ENCODE measurements at regions not wholly inside any gene's neighbourhood (a gene's known extent, or its start where the extent isn't known, plus 50 kb on each side); places are given as distances from the start of the nearest gene placed in this dataset.

- H2AFZ ChIP-seq (ENCODE audit: low read length), result no peak overlapping the region
- no peak for DNase-seq
- H3K36me3 ChIP-seq (replicated peaks; ENCODE audit: insufficient read depth, low read length), result no peaks in the 10 kb centered on the region
- no peak overlapping the region for H3K4me2 ChIP-seq (ENCODE audit: low read depth, low read length)
- no peaks in the 10 kb centered on the region for H3K79me2 ChIP-seq (ENCODE audit: low read length)
- no peaks in the 10 kb centered on the region for H3K9me2 ChIP-seq (replicated peaks; ENCODE audit: insufficient read depth, low read length)
- no peak overlapping the region for H3K27ac ChIP-seq (ENCODE audit: low read length)
- no peak overlapping the region for H3K9ac ChIP-seq (ENCODE audit: low read length)
- H3K27me3 ChIP-seq (replicated peaks; ENCODE audit: insufficient read depth, low read length), result peaks cover 40% of the 10 kb centered on the region
- TF ChIP-seq EZH2 (optimal IDR thresholded peaks at IDR 0.05; ENCODE audit: low read depth, low read length), result no peak
- no peak for TF ChIP-seq CTCF (IDR thresholded peaks at IDR 0.05; ENCODE audit: low read length)
- no peak for TF ChIP-seq EZH2phosphoT487 (IDR thresholded peaks at IDR 0.05; ENCODE audit: low read length)
- H4K20me1 ChIP-seq (ENCODE audit: insufficient read depth, low read length), result no peaks in the 10 kb centered on the region
- no peak overlapping the region for H3K4me3 ChIP-seq (ENCODE audit: low read length)
- H3K9me3 ChIP-seq (replicated peaks; ENCODE audit: insufficient read depth, low read length), result no peaks in the 10 kb centered on the region
- no peaks in the 10 kb centered on the region for H3K4me1 ChIP-seq (ENCODE audit: low read length)
- no peaks in the 10 kb centered on the region for H3F3A ChIP-seq (ENCODE audit: insufficient read depth, low read length)
These were observed 140.7 kb downstream of the C9orf50 start for GRCh38 chr9:129480227-129480626.

GRCh38 chr9:129479631-129480011, 141.3 kb downstream of the C9orf50 start:
- Histone ChIP-seq H2AFZ (ENCODE audit: low read length) (no peak overlapping the region), H3K27me3 (replicated peaks; ENCODE audit: insufficient read depth, low read length) (peaks cover 35% of the 10 kb centered on the region), H3K4me1 (ENCODE audit: low read length) (0 out of 2 replicates have a peak, but pooled peaks cover 3% of the 10 kb centered on the region), H3K36me3 (replicated peaks; ENCODE audit: insufficient read depth, low read length) (no peaks in the 10 kb centered on the region), H3K27ac (ENCODE audit: low read length) (no peak overlapping the region), H4K20me1 (ENCODE audit: insufficient read depth, low read length) (no peaks in the 10 kb centered on the region), H3K9ac (ENCODE audit: low read length) (no peak overlapping the region), H3K79me2 (ENCODE audit: low read length) (no peaks in the 10 kb centered on the region), H3F3A (ENCODE audit: insufficient read depth, low read length) (no peaks in the 10 kb centered on the region), H3K9me2 (replicated peaks; ENCODE audit: insufficient read depth, low read length) (no peaks in the 10 kb centered on the region), H3K4me2 (ENCODE audit: low read depth, low read length) (no peak overlapping the region), H3K4me3 (ENCODE audit: low read length) (no peak overlapping the region), H3K9me3 (replicated peaks; ENCODE audit: insufficient read depth, low read length) (no peaks in the 10 kb centered on the region)
- no peak for DNase-seq
- TF ChIP-seq EZH2phosphoT487 (IDR thresholded peaks at IDR 0.05; ENCODE audit: low read length), result no peak
- TF ChIP-seq EZH2 (optimal IDR thresholded peaks at IDR 0.05; ENCODE audit: low read depth, low read length), result no peak
- TF ChIP-seq CTCF (IDR thresholded peaks at IDR 0.05; ENCODE audit: low read length), result no peak

GRCh38 chr9:129478961-129479630, 141.8 kb downstream of the C9orf50 start:
- Histone ChIP-seq H3K27ac (ENCODE audit: low read length) (no peak overlapping the region), H3K9me3 (replicated peaks; ENCODE audit: insufficient read depth, low read length) (no peaks in the 10 kb centered on the region)

More at GRCh38 chr9:129478961-129479630, 141.8 kb downstream of the C9orf50 start:
- Histone ChIP-seq H3K4me1 (ENCODE audit: low read length) (0 out of 2 replicates have a peak, but pooled peaks cover 3% of the 10 kb centered on the region), H2AFZ (ENCODE audit: low read length) (no peak overlapping the region), H3K9me2 (replicated peaks; ENCODE audit: insufficient read depth, low read length) (no peaks in the 10 kb centered on the region), H3K27me3 (replicated peaks; ENCODE audit: insufficient read depth, low read length) (peaks cover 30% of the 10 kb centered on the region), H3K9ac (ENCODE audit: low read length) (no peak overlapping the region), H3K79me2 (ENCODE audit: low read length) (no peaks in the 10 kb centered on the region), H3K4me2 (ENCODE audit: low read depth, low read length) (no peak overlapping the region), H4K20me1 (ENCODE audit: insufficient read depth, low read length) (no peaks in the 10 kb centered on the region), H3F3A (ENCODE audit: insufficient read depth, low read length) (no peaks in the 10 kb centered on the region), H3K4me3 (ENCODE audit: low read length) (no peak overlapping the region), H3K36me3 (replicated peaks; ENCODE audit: insufficient read depth, low read length) (no peaks in the 10 kb centered on the region)
- no peak for DNase-seq
- TF ChIP-seq EZH2phosphoT487 (IDR thresholded peaks at IDR 0.05; ENCODE audit: low read length) (no peak), CTCF (IDR thresholded peaks at IDR 0.05; ENCODE audit: low read length) (no peak), EZH2 (optimal IDR thresholded peaks at IDR 0.05; ENCODE audit: low read depth, low read length) (no peak)

Data from MM.1S (cell line).